Breast epithelium (tissue), 3 donors: ENCODE measurements at regions not wholly inside any gene's neighbourhood (a gene's known extent, or its start where the extent isn't known, plus 50 kb on each side); places are given as distances from the start of the nearest gene placed in this dataset.

Experiments used
- CTCF ChIP-seq, 3 donors: fragments of 450-650 bp; IDR thresholded peaks; one replicate each; pipeline ENCODE4 v1.5.1; 2016 to 2017; ENCODE audit warnings: antibody characterized with exemption in 3 of 3, mild to moderate bottlenecking in 3 of 3, moderate library complexity in 3 of 3
- POLR2A ChIP-seq: fragments of 450-650 bp; IDR thresholded peaks from one replicate; pipeline ENCODE4 v1.6.1; 2016; ENCODE audit warnings: antibody characterized with exemption, mild to moderate bottlenecking, moderate library complexity
- POLR2AphosphoS5 ChIP-seq, 3 donors: sonication (generic); formaldehyde crosslinking; IDR thresholded peaks; one replicate each; pipeline ENCODE4 v1.6.1; 2017; ENCODE audit warnings: antibody characterized with exemption in 3 of 3

- TF ChIP-seq POLR2A = no peak
- no peak for TF ChIP-seq CTCF (IDR thresholded peaks at IDR 0.05)
- TF ChIP-seq POLR2AphosphoS5 (IDR thresholded peaks at IDR 0.05) = no peak
Measured at GRCh38 chr1:58143972-58144697, 402.4 kb downstream of the OMA1 start.
